IMR-90 (cell line): ENCODE measurements at regions not wholly inside any gene's neighbourhood (a gene's known extent, or its start where the extent isn't known, plus 50 kb on each side); places are given as distances from the start of the nearest gene placed in this dataset.

Source experiments
- ATAC-seq: fragments of 200-7000 bp; cut with Tn5 transposase; 2 replicates; pipeline ENCODE4 v1.9.1; 2020; ENCODE audit warnings: low read depth, mild to moderate bottlenecking, moderate library complexity
- BruUV-seq: library from RNA; stranded (reverse); fragments of 400-500 nt; replicated peaks from 2 replicates; lab custom pipeline; 2021; lab: Mats Ljungman, UMichigan
- CTCF ChIA-PET: fragments of 300-600 bp; formaldehyde crosslinking; extraction: SDS; loops from one replicate; lab custom pipeline; 2021; ENCODE audit warnings: antibody characterized with exemption; lab: Yijun Ruan, JAX
- POLR2A ChIA-PET: fragments of 300-600 bp; sonication (Branson Sonifier 250); formaldehyde crosslinking; loops from one replicate; lab custom pipeline; 2022; ENCODE audit warnings: antibody characterized with exemption; ENCODE audit not compliant: unreplicated experiment; lab: Charles Lee
- DNase-seq: peaks from one replicate; pipeline ENCODE4 v3.0.0; 2013
- H2AFZ ChIP-seq: replicated peaks from 2 replicates; pipeline ENCODE3; 2013; ENCODE audit warnings: low read length, mild to moderate bottlenecking; ENCODE audit not compliant: poor library complexity
- H2AK5ac ChIP-seq: 2 replicates; pipeline ENCODE4 v1.6.1; 2013; ENCODE audit warnings: low read depth, low read length, inconsistent platforms
- H2AK9ac ChIP-seq: replicated peaks from 2 replicates; pipeline ENCODE3; 2013; ENCODE audit warnings: mild to moderate bottlenecking, low read depth, low read length, moderate library complexity; ENCODE audit not compliant: poor library complexity
- H2BK120ac ChIP-seq: 2 replicates; pipeline ENCODE4 v1.6.1; 2013; ENCODE audit warnings: low read depth, low read length, inconsistent platforms
- H2BK15ac ChIP-seq: 3 replicates; pipeline ENCODE4 v1.6.1; 2013; ENCODE audit warnings: low read depth, low read length, inconsistent platforms
- H2BK20ac ChIP-seq: 2 replicates; pipeline ENCODE4 v1.6.1; 2013; ENCODE audit warnings: low read depth, mild to moderate bottlenecking, inconsistent platforms, low read length, moderate library complexity
- H2BK5ac ChIP-seq: 2 replicates; pipeline ENCODE4 v1.6.1; 2013; ENCODE audit warnings: mild to moderate bottlenecking, low read depth, low read length, inconsistent platforms; ENCODE audit not compliant: poor library complexity, severe bottlenecking
- H3K14ac ChIP-seq: replicated peaks from 2 replicates; pipeline ENCODE4 v1.6.1; 2013; ENCODE audit warnings: low read depth, low read length, inconsistent platforms
- H3K18ac ChIP-seq: 2 replicates; pipeline ENCODE4 v1.6.1; 2013; ENCODE audit warnings: low read depth, low read length, control low read depth
- H3K23ac ChIP-seq: 2 replicates; pipeline ENCODE4 v1.6.1; 2013; ENCODE audit warnings: low read depth, low read length, inconsistent platforms
- H3K27ac ChIP-seq: 2 replicates; pipeline ENCODE4 v1.5.1; 2013; ENCODE audit warnings: mild to moderate bottlenecking, control low read depth, low read length; ENCODE audit not compliant: insufficient read depth
- H3K27me3 ChIP-seq: 2 replicates; pipeline ENCODE4 v1.6.1; 2013; ENCODE audit warnings: low read length; ENCODE audit not compliant: control insufficient read depth, insufficient read depth
- H3K36me3 ChIP-seq: 2 replicates; pipeline ENCODE4 v1.6.1; 2013; ENCODE audit warnings: low read length, mixed read lengths; ENCODE audit not compliant: control insufficient read depth, insufficient read depth
- H3K4ac ChIP-seq: 2 replicates; pipeline ENCODE4 v1.6.1; 2013; ENCODE audit warnings: low read depth, low read length, inconsistent platforms
- H3K4me1 ChIP-seq: 2 replicates; pipeline ENCODE4 v1.6.1; 2013; ENCODE audit warnings: low read length, mixed read lengths; ENCODE audit not compliant: control insufficient read depth, insufficient read depth
- H3K4me2 ChIP-seq: 2 replicates; pipeline ENCODE4 v1.6.1; 2013; ENCODE audit warnings: low read depth, mild to moderate bottlenecking, control low read depth, low read length, moderate library complexity
- H3K4me3 ChIP-seq: 2 replicates; pipeline ENCODE4 v1.5.1; 2013; ENCODE audit warnings: low read depth, mild to moderate bottlenecking, control low read depth, low read length, moderate library complexity; ENCODE audit not compliant: insufficient read depth
- H3K56ac ChIP-seq: 2 replicates; pipeline ENCODE4 v1.6.1; 2013; ENCODE audit warnings: low read length, inconsistent platforms; ENCODE audit not compliant: insufficient read depth; ENCODE audit errors: extremely low read depth
- H3K79me1 ChIP-seq, 2 experiments: 2 replicates each; pipeline ENCODE4 v1.6.1; 2013; ENCODE audit warnings: low read length in 2 of 2, inconsistent platforms in 1 of 2, low read depth in 1 of 2
- H3K9ac ChIP-seq: 2 replicates; pipeline ENCODE4 v1.6.1; 2013; ENCODE audit warnings: low read depth, low read length, control low read depth
- H3K9me1 ChIP-seq: 2 replicates; pipeline ENCODE4 v1.6.1; 2013; ENCODE audit warnings: low read length, inconsistent platforms; ENCODE audit not compliant: insufficient read depth
- H3K9me3 ChIP-seq: 2 replicates; pipeline ENCODE4 v1.6.1; 2013; ENCODE audit warnings: low read length; ENCODE audit not compliant: control insufficient read depth, insufficient read depth
- H4K20me1 ChIP-seq: 2 replicates; pipeline ENCODE4 v1.6.1; 2013; ENCODE audit warnings: low read length, inconsistent platforms; ENCODE audit not compliant: insufficient read depth
- H4K5ac ChIP-seq: 2 replicates; pipeline ENCODE4 v1.6.1; 2013; ENCODE audit warnings: mild to moderate bottlenecking, low read depth, low read length, control low read depth
- H4K8ac ChIP-seq, 2 experiments: 2 replicates each; pipeline ENCODE4 v1.6.1; 2013; ENCODE audit warnings: low read depth in 2 of 2, low read length in 2 of 2, control low read depth in 1 of 2, inconsistent platforms in 1 of 2
- H4K91ac ChIP-seq: 2 replicates; pipeline ENCODE4 v1.6.1; 2013; ENCODE audit warnings: low read depth, low read length, inconsistent platforms; ENCODE audit not compliant: insufficient read depth
- BHLHE40 ChIP-seq: fragments of 150-350 bp; IDR thresholded peaks from 2 replicates; pipeline ENCODE4 v1.6.1; 2016; ENCODE audit warnings: mild to moderate bottlenecking, low read depth, low read length
- CEBPB ChIP-seq: IDR thresholded peaks from 2 replicates; pipeline ENCODE4 v1.6.1; 2012; ENCODE audit warnings: low read depth, low read length, improper control_type of control experiment
- CHD1 ChIP-seq: IDR thresholded peaks from 2 replicates; pipeline ENCODE4 v1.6.1; 2012; ENCODE audit warnings: low read depth, low read length, improper control_type of control experiment
- ELK1 ChIP-seq: fragments of 150-350 bp; IDR thresholded peaks from 2 replicates; pipeline ENCODE4 v1.6.1; 2016; ENCODE audit warnings: low read depth, mild to moderate bottlenecking, low read length, moderate library complexity, borderline replicate concordance
- FOS ChIP-seq: fragments of 150-350 bp; IDR thresholded peaks from 2 replicates; pipeline ENCODE4 v1.6.1; 2016; ENCODE audit warnings: low read depth, low read length
- MAFK ChIP-seq: IDR thresholded peaks from 2 replicates; pipeline ENCODE4 v1.6.1; 2012; ENCODE audit warnings: low read depth, low read length, improper control_type of control experiment
- MAZ ChIP-seq: IDR thresholded peaks from 2 replicates; pipeline ENCODE4 v1.6.1; 2012; ENCODE audit warnings: low read depth, mild to moderate bottlenecking, low read length, improper control_type of control experiment, moderate library complexity, borderline replicate concordance
- MXI1 ChIP-seq: IDR thresholded peaks from 2 replicates; pipeline ENCODE4 v1.6.1; 2012; ENCODE audit warnings: low read depth, mild to moderate bottlenecking, low read length, moderate library complexity, borderline replicate concordance
- NFE2L2 ChIP-seq: fragments of 150-350 bp; IDR thresholded peaks from 2 replicates; pipeline ENCODE4 v1.6.1; 2016; ENCODE audit warnings: low read depth, mild to moderate bottlenecking, low read length
- POLR2A ChIP-seq: IDR thresholded peaks from 2 replicates; pipeline ENCODE4 v1.6.1; 2012; ENCODE audit warnings: mild to moderate bottlenecking, low read depth, low read length
- RAD21 ChIP-seq: IDR thresholded peaks from 2 replicates; pipeline ENCODE4 v1.6.1; 2012; ENCODE audit warnings: low read length, improper control_type of control experiment
- RCOR1 ChIP-seq: IDR thresholded peaks from 2 replicates; pipeline ENCODE4 v1.6.1; 2012; ENCODE audit warnings: mild to moderate bottlenecking, low read length, improper control_type of control experiment; ENCODE audit not compliant: insufficient replicate concordance
- RFX5 ChIP-seq: IDR thresholded peaks from 2 replicates; pipeline ENCODE4 v1.8.0; 2012; ENCODE audit warnings: low read depth, mild to moderate bottlenecking, low read length, moderate library complexity
- SMC3 ChIP-seq: fragments of 150-350 bp; IDR thresholded peaks from 2 replicates; pipeline ENCODE4 v1.6.1; 2016; ENCODE audit warnings: low read depth, mild to moderate bottlenecking, antibody characterized with exemption, low read length, moderate library complexity
- USF2 ChIP-seq: fragments of 150-350 bp; IDR thresholded peaks from 2 replicates; pipeline ENCODE4 v1.6.1; 2017; ENCODE audit warnings: mild to moderate bottlenecking, antibody characterized with exemption, low read length, low read depth
- WGBS, 2 experiments: methylation state at CpG; one replicate each; pipeline versions ENCODE4 v1.1.5 to v1.1.7; 2013; ENCODE audit warnings: missing lambda C conversion rate in 2 of 2; ENCODE audit not compliant: insufficient read length in 1 of 2; ENCODE audit errors: extremely low coverage in 2 of 2; 5-methylcytosine and 5-hydroxymethylcytosine counted together
- dilution Hi-C: fragments of 300-500 bp; cut with HindIII; formaldehyde crosslinking; loops from one replicate; pipeline ENCODE4 v1.14.3; 2018; ENCODE audit warnings: low sequenced_read_pairs; ENCODE audit not compliant: unreplicated experiment
- in situ Hi-C: fragments of 300-500 bp; cut with MboI; formaldehyde crosslinking; loops from 3 replicates; pipeline ENCODE4 v1.14.3; 2019; ENCODE audit warnings: low sequenced_read_pairs, inconsistent platforms, mixed read lengths
- intact Hi-C: fragments of 100-400 bp; cut with micrococcal nuclease; formaldehyde crosslinking; loops from 2 replicates; pipeline ENCODE4 v1.10.0; 2022
- TF ChIP-seq, protein P1 (sequence below): conservative IDR thresholded peaks from 2 replicates; pipeline ENCODE4 v1.5.1; 2012; ENCODE audit warnings: mild to moderate bottlenecking, low read depth, low read length, improper control_type of control experiment

DNA sequence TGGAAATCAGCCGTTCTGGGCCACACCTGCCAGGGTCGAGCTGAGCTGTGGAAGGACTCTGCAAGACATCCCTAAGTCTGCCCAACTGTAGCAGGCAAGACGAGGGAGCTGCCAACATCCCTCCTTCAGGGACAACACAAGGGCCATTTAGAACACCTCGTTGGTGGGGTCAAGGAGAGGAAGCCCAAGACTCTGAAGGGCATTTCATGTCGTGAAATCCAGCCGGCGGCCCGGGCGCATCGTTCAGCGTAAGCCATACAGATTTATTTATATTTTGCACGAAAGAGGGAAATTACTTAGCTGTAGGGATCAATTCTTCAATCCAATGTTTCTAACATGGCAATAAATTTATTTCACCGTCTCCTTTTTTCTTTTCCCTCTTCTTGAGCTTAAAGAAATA lies 101.7 kb upstream of the ZC3H12A start:
- CTCF ChIA-PET: no interaction called here
- intact Hi-C loops (no loop called here), dilution Hi-C loops (no loop called here)

More for the DNA sequence above, 101.7 kb upstream of the ZC3H12A start:
- Histone ChIP-seq H4K20me1 (no peaks in the 10 kb centered on the region), H3K4ac (no peak overlapping the region), H2BK20ac (no peak overlapping the region), H2AK5ac (no peak overlapping the region), H3K79me1 (no peaks in the 10 kb centered on the region), H3K4me3 (no peak overlapping the region), H3K9me1 (no peaks in the 10 kb centered on the region), H2AFZ (no peak overlapping the region), H3K27ac (no peak overlapping the region), H3K56ac (no peak overlapping the region), H2AK9ac (no peak overlapping the region), H3K23ac (no peak overlapping the region), H3K9ac (no peak overlapping the region), H3K18ac (no peak overlapping the region), H3K4me1 (no peaks in the 10 kb centered on the region), H2BK5ac (no peak overlapping the region), H3K27me3 (no peaks in the 10 kb centered on the region), H2BK120ac (no peak overlapping the region), H3K36me3 (no peaks in the 10 kb centered on the region), H3K4me2 (no peak overlapping the region), H4K8ac (no peak overlapping the region), H3K9me3 (no peaks in the 10 kb centered on the region), H4K91ac (no peak overlapping the region), H3K14ac (no peak overlapping the region), H2BK15ac (no peak overlapping the region), H4K5ac (no peak overlapping the region)
- TF ChIP-seq BHLHE40: no peak
- no peak for TF ChIP-seq RFX5
- no peak for TF ChIP-seq SMC3
- no peak for TF ChIP-seq NFE2L2
- TF ChIP-seq CHD1: no peak
- TF ChIP-seq POLR2A: no peak
- TF ChIP-seq MAFK: no peak
- no peak for TF ChIP-seq RAD21
- TF ChIP-seq RCOR1: no peak
- no peak for TF ChIP-seq USF2
- no peak for TF ChIP-seq ELK1
- TF ChIP-seq, protein P1, sequence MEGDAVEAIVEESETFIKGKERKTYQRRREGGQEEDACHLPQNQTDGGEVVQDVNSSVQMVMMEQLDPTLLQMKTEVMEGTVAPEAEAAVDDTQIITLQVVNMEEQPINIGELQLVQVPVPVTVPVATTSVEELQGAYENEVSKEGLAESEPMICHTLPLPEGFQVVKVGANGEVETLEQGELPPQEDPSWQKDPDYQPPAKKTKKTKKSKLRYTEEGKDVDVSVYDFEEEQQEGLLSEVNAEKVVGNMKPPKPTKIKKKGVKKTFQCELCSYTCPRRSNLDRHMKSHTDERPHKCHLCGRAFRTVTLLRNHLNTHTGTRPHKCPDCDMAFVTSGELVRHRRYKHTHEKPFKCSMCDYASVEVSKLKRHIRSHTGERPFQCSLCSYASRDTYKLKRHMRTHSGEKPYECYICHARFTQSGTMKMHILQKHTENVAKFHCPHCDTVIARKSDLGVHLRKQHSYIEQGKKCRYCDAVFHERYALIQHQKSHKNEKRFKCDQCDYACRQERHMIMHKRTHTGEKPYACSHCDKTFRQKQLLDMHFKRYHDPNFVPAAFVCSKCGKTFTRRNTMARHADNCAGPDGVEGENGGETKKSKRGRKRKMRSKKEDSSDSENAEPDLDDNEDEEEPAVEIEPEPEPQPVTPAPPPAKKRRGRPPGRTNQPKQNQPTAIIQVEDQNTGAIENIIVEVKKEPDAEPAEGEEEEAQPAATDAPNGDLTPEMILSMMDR: no peak
- TF ChIP-seq CEBPB: no peak
- TF ChIP-seq MXI1: no peak
- no peak for TF ChIP-seq MAZ
- no peak for TF ChIP-seq FOS
- no TSS peak for BruUV-seq
- POLR2A ChIA-PET: no interaction called here
- no peak for ATAC-seq
- DNase-seq: no peak
- in situ Hi-C loops: no loop called here
- no CpG with 5 or more reads among the region's 13 CpGs for WGBS, 2 experiments
